Fibroblast of lung (primary cell): ENCODE measurements at regions not wholly inside any gene's neighbourhood (a gene's known extent, or its start where the extent isn't known, plus 50 kb on each side); places are given as distances from the start of the nearest gene placed in this dataset.

Experiments
- EZH2 ChIP-seq: IDR thresholded peaks from 2 replicates; pipeline ENCODE4 v1.5.1; 2012; ENCODE audit warnings: low read length, control low read depth, mild to moderate bottlenecking; ENCODE audit errors: missing control alignments
- TF ChIP-seq, protein P1 (sequence below), 2 donors: IDR thresholded peaks in 1 of 2; conservative IDR thresholded peaks in 1 of 2; 1 replicate in 1 of 2; 2 replicates in 1 of 2; pipeline ENCODE4 v1.5.1; 2011 to 2012; ENCODE audit warnings: low read length in 2 of 2, control low read depth in 1 of 2, inconsistent platforms in 1 of 2, low read depth in 1 of 2, mild to moderate bottlenecking in 1 of 2

DNA sequence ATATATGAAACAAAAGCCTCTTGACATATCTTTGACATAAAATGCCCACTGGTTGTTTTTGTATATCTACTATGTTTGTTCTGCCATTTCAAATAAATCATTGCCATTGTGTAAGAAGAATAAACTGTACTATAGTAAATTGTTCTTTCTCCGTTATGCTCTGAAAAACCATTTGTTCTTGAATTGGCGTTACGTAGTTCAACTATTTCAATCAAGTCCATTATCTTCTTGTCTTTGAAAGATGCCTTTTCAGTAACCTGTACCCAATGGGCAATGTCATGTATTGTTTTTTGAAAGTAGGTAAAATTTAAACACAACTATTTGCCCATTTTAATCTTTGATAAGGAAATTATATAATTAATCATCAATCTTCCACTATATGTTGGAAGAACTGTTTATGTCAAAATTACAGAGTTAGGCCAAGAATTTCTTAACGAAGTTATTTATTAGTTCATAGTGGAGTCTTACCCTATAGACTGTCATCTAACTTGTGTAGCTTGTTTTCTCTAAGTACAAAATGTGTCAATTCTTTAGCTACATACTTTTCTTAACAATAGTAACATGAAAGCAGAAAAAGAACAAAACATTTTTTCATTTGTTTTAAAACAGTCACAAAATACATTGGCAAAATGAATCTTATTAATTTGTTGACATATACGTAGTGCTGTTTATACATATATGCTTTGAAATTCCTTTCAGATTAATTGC lies 294.8 kb downstream of the PTPRC start:
- TF ChIP-seq, protein P1, sequence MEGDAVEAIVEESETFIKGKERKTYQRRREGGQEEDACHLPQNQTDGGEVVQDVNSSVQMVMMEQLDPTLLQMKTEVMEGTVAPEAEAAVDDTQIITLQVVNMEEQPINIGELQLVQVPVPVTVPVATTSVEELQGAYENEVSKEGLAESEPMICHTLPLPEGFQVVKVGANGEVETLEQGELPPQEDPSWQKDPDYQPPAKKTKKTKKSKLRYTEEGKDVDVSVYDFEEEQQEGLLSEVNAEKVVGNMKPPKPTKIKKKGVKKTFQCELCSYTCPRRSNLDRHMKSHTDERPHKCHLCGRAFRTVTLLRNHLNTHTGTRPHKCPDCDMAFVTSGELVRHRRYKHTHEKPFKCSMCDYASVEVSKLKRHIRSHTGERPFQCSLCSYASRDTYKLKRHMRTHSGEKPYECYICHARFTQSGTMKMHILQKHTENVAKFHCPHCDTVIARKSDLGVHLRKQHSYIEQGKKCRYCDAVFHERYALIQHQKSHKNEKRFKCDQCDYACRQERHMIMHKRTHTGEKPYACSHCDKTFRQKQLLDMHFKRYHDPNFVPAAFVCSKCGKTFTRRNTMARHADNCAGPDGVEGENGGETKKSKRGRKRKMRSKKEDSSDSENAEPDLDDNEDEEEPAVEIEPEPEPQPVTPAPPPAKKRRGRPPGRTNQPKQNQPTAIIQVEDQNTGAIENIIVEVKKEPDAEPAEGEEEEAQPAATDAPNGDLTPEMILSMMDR (conservative IDR thresholded peaks at IDR 0.05 in 1 of 2, IDR thresholded peaks at IDR 0.05 in 1 of 2; ENCODE audit: low read depth in 1 of 2, low read length in 2 of 2) = no peak
- no peak for TF ChIP-seq EZH2
